ENCODE measurements at regions not wholly inside any gene's neighbourhood (a gene's known extent, or its start where the extent isn't known, plus 50 kb on each side); places are given as distances from the start of the nearest gene placed in this dataset.
"Not testable (repeated sequence)": the region's sequence is repeated elsewhere in the genome, so short reads cannot be mapped to it uniquely, and the experiment has no call there.

DNA sequence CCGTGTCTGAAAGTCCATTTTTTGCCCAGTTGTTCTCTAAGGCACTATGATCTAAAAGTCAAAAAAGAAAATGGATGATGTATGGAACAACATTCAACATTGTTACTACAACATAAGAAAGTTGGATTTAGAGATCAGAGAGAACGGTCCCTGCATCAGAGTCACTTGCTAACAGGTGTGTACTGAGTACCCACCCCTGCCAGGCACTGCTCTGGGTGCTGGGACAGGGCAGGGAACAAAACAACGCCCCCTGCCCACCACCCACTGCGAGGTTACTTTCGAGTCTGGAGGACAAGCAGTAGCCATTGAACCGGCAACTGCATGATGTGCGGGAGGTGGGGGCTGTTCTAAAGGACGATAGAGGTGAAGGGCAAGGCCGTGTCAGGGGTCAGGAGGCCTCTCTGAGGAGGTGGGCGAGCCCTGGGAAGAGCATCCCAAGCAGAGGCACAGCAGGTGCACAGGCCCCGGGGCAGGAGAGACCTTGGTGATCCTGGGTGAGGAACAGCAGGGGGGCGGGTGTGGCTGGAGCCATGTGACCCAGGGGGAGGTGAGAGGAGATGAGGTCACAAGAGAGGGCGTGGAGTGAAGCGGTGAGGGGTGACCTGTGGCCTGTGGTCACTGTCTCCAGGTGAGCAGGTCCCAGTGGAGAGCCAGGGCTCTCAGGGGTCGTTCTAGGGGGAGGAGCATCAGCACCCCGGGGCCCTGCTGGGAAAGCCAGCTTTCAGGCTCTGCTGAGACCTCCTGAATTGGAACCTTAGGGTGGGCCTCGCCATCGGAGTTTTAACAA is 197.5 kb upstream of the SULF2 start:
- Histone ChIP-seq H4K20me1 (ENCODE audit: insufficient read depth, low read length) (no peaks in the 10 kb centered on the region), H3K79me2 (ENCODE audit: insufficient read depth, low read length) (no peaks in the 10 kb centered on the region), H3K9me3 (ENCODE audit: insufficient read depth, low read length, severe bottlenecking) (no peaks in the 10 kb centered on the region), H3K9ac (ENCODE audit: low read depth, low read length) (no peak overlapping the region; the same call in 1 of the 2 replicates), H3K4me2 (ENCODE audit: insufficient read depth, low read length) (no peak overlapping the region), H2AFZ (ENCODE audit: low read depth, low read length) (no peak overlapping the region), H3K4me3 (ENCODE audit: low read depth in 1 of 2, low read length in 2 of 2) (no peak overlapping the region), H3K27ac (ENCODE audit: low read length) (peak overlapping the region; percentile 60), H3K36me3 (ENCODE audit: insufficient read depth, low read length) (no peaks in the 10 kb centered on the region), H3K27me3 (ENCODE audit: insufficient read depth, low read length, poor library complexity) (no peaks in the 10 kb centered on the region), H3K4me1 (ENCODE audit: insufficient read depth, low read length) (peaks cover 73% of the 10 kb centered on the region)
- no peak for TF ChIP-seq EZH2 (IDR thresholded peaks at IDR 0.05; ENCODE audit: borderline replicate concordance, low read depth, low read length, severe bottlenecking)
- TF ChIP-seq, protein P1, sequence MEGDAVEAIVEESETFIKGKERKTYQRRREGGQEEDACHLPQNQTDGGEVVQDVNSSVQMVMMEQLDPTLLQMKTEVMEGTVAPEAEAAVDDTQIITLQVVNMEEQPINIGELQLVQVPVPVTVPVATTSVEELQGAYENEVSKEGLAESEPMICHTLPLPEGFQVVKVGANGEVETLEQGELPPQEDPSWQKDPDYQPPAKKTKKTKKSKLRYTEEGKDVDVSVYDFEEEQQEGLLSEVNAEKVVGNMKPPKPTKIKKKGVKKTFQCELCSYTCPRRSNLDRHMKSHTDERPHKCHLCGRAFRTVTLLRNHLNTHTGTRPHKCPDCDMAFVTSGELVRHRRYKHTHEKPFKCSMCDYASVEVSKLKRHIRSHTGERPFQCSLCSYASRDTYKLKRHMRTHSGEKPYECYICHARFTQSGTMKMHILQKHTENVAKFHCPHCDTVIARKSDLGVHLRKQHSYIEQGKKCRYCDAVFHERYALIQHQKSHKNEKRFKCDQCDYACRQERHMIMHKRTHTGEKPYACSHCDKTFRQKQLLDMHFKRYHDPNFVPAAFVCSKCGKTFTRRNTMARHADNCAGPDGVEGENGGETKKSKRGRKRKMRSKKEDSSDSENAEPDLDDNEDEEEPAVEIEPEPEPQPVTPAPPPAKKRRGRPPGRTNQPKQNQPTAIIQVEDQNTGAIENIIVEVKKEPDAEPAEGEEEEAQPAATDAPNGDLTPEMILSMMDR (IDR thresholded peaks at IDR 0.05; ENCODE audit: borderline replicate concordance, extremely low read depth, low read length, poor library complexity, severe bottlenecking): no peak
- ATAC-seq (ENCODE audit: insufficient read depth, low read depth) (no peak), DNase-seq (no peak)

DNA sequence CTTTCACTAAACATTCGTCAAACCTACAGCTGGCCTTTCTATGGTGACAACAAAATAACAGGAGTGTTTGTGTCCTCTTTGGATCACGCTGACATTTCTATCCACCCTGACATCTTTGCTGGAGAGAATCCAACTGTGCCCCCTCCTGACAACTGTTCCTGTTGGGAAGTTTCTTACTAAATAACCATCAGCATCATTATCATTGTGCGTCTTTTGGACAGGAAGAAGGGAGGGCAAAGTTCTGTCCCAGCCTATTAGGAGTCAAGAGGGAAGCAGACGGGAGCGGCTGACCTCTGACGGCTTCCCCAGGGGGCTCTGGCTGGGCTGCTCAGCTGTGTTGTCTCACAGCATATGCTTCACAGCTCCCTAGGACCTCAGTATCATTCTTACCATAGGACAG is 195.9 kb upstream of the SULF2 start:
- Histone ChIP-seq H3K4me2 (ENCODE audit: insufficient read depth, low read length) (no peak overlapping the region), H3K27me3 (ENCODE audit: insufficient read depth, low read length, poor library complexity) (no peaks in the 10 kb centered on the region), H3K36me3 (ENCODE audit: insufficient read depth, low read length) (no peaks in the 10 kb centered on the region), H4K20me1 (ENCODE audit: insufficient read depth, low read length) (no peaks in the 10 kb centered on the region), H3K9me3 (ENCODE audit: insufficient read depth, low read length, severe bottlenecking) (no peaks in the 10 kb centered on the region), H3K4me1 (ENCODE audit: insufficient read depth, low read length) (peaks cover 89% of the 10 kb centered on the region), H3K9ac (ENCODE audit: low read depth, low read length) (no peak overlapping the region), H3K79me2 (ENCODE audit: insufficient read depth, low read length) (no peaks in the 10 kb centered on the region), H3K4me3 (ENCODE audit: low read depth in 1 of 2, low read length in 2 of 2) (no peak overlapping the region), H3K27ac (ENCODE audit: low read length) (peak overlapping the region; percentile 95), H2AFZ (ENCODE audit: low read depth, low read length) (no peak overlapping the region)
- DNase-seq (no peak), ATAC-seq (ENCODE audit: insufficient read depth, low read depth) (no peak)
- no peak for TF ChIP-seq EZH2 (IDR thresholded peaks at IDR 0.05; ENCODE audit: borderline replicate concordance, low read depth, low read length, severe bottlenecking)
- TF ChIP-seq, protein P1 (IDR thresholded peaks at IDR 0.05; ENCODE audit: borderline replicate concordance, extremely low read depth, low read length, poor library complexity, severe bottlenecking): peak; percentile 21

DNA sequence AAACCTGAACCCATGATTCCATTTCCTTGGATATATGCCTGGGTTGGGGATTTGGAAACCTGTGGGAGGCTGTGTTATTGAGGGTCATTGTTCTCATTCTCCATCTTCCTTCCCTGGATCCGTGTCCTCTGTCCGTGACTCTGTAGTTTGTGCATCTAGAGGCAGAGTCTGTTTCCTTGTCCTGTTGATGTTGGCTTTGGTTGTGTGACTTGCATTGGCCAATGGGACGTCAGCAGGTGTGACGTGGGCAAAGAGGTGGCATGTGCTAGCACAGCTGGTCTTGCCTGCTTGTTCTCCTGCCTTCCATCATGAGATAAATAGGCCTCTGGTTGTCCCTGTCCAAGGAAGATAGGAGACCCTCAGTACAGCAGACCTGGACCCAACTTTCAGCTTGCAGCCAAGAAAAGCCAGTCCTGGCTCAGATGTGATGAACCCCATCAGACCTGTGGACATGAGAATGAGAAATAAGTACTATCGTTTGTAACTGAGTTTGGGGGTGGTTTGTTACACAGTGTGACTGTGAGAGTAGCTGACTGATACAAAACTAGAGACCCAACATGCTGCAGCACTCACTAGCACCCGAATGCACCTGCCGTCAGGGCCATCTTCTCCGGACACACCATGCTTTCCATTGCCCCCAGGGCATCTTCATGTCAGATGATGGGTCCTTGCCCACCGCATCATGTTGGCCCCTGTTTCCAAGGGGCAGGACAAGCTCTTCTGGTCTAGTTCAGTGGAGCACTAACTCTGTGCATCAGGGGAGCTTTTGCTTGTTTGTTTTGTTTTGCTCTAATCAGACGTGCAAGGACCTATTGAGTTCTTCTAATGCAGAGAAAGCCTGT is 195.3 kb upstream of the SULF2 start:
- ATAC-seq (ENCODE audit: insufficient read depth, low read depth) (no peak), DNase-seq (no peak)
- no peak overlapping the region for H3K4me3 ChIP-seq (ENCODE audit: low read depth in 1 of 2, low read length in 2 of 2)
- H3K9ac ChIP-seq (ENCODE audit: low read depth, low read length): peak overlapping the region; percentile 71; the same call in 1 of the 2 replicates
- peaks cover 95% of the 10 kb centered on the region for H3K4me1 ChIP-seq (ENCODE audit: insufficient read depth, low read length)
- TF ChIP-seq, protein P1 (IDR thresholded peaks at IDR 0.05; ENCODE audit: borderline replicate concordance, extremely low read depth, low read length, poor library complexity, severe bottlenecking): no peak
- TF ChIP-seq EZH2 (IDR thresholded peaks at IDR 0.05; ENCODE audit: borderline replicate concordance, low read depth, low read length, severe bottlenecking): no peak
- H2AFZ ChIP-seq (ENCODE audit: low read depth, low read length): no peak overlapping the region
- H3K4me2 ChIP-seq (ENCODE audit: insufficient read depth, low read length): no peak overlapping the region
- no peaks in the 10 kb centered on the region for H3K79me2 ChIP-seq (ENCODE audit: insufficient read depth, low read length)
- no peaks in the 10 kb centered on the region for H3K27me3 ChIP-seq (ENCODE audit: insufficient read depth, low read length, poor library complexity)
- H4K20me1 ChIP-seq (ENCODE audit: insufficient read depth, low read length): no peaks in the 10 kb centered on the region
- H3K27ac ChIP-seq (ENCODE audit: low read length): peak overlapping the region; percentile 95
- H3K36me3 ChIP-seq (ENCODE audit: insufficient read depth, low read length): no peaks in the 10 kb centered on the region
- no peaks in the 10 kb centered on the region for H3K9me3 ChIP-seq (ENCODE audit: insufficient read depth, low read length, severe bottlenecking)

DNA sequence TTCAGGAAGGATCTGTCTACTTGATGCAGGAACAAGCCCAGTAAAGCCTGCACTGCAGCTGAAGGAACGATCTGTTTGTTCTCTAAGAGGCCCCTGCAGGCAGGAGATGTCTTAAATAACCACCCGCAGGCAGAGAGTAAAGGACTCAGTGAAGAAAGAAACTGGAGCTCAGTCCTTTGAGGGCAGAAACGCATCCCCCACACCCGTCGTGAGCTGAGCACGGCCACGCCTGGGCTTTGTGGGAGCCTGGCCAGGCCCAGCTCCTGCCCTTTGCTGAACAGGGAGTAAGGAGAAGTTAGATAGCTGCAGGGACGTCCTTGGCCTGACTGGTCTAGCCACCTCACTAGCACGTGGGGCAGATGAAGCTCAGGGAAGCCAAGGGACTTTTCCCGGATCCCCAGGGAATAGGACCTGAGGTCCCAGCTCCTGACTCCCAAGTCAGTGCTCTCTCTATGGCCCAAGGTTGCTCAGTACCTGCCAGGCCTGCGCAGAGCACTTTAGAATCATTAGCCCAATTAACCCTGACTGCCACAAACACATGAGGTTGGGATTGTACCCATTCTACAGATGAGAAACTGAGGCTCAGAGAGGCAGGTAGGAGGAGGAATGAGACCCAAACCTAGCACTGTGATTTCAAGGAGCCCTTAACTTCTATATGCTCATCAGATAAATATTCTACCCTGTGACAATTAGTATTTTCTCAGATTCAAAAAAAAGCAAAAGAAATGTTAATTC is 194.2 kb upstream of the SULF2 start:
- not testable (repeated sequence) for H3K79me2 ChIP-seq (ENCODE audit: insufficient read depth, low read length); H3K9me3 ChIP-seq (ENCODE audit: insufficient read depth, low read length, severe bottlenecking); H4K20me1 ChIP-seq (ENCODE audit: insufficient read depth, low read length); H3K27me3 ChIP-seq (ENCODE audit: insufficient read depth, low read length, poor library complexity); H3K36me3 ChIP-seq (ENCODE audit: insufficient read depth, low read length)
- H3K4me2 ChIP-seq (ENCODE audit: insufficient read depth, low read length): peak overlapping the region; percentile 52
- H3K4me1 ChIP-seq (ENCODE audit: insufficient read depth, low read length): peaks cover 95% of the 10 kb centered on the region
- peak; percentile 72 for DNase-seq
- H2AFZ ChIP-seq (ENCODE audit: low read depth, low read length): peak overlapping the region; percentile 28; the same call in 1 of the 2 replicates
- H3K4me3 ChIP-seq (ENCODE audit: low read depth in 1 of 2, low read length in 2 of 2): peak overlapping the region in 1 of 2 experiments; percentile 41; a peak in 1 of 4 replicates
- peak overlapping the region; percentile 95 for H3K27ac ChIP-seq (ENCODE audit: low read length)
- H3K9ac ChIP-seq (ENCODE audit: low read depth, low read length): peak overlapping the region; percentile 71
- ATAC-seq (ENCODE audit: insufficient read depth, low read depth): peak; percentile 56

DNA sequence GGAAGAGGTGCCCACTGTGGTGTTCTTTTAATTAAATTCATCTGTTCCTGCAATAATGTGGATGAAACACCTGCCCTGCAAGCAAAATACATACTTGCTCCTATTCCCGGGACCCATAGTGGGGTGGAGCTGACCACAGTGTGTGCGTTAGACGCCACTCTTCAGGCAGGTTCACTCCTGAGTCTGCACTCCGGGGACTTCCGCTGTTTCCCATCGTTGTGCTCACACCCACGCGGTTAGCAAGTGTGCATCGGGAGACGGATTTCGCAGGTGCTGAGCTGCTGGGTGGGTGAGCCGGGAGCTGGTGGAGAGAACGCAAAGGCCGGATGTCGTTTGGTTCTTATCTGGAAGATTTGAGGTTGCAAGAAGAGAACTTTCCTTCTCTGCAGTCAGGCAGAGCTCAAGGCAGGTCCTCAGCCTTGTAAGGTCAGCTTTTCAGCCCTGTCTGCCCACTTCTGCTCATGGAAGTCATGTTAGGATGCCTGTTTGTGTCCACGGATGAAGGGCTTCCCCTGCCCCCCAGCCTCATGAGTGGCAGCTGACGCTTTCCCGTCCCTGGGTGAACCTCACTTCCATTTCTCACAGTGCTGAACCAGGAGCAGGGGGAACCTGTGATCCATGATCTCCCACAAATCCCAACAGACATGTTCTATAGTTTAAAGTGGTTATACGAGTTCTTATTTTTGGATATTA is 193.3 kb upstream of the SULF2 start:
- Histone ChIP-seq H3K4me3 (ENCODE audit: low read depth in 1 of 2, low read length in 2 of 2) (peak overlapping the region in 1 of 2 experiments; percentile 48; a peak in 2 of 4 replicates), H3K4me2 (ENCODE audit: insufficient read depth, low read length) (peak overlapping the region; percentile 59), H3K27ac (ENCODE audit: low read length) (peak overlapping the region; percentile 100), H3K4me1 (ENCODE audit: insufficient read depth, low read length) (peaks cover 92% of the 10 kb centered on the region), H3K9ac (ENCODE audit: low read depth, low read length) (peak overlapping the region; percentile 75)
- H3K36me3 ChIP-seq (ENCODE audit: insufficient read depth, low read length); H2AFZ ChIP-seq (ENCODE audit: low read depth, low read length); H4K20me1 ChIP-seq (ENCODE audit: insufficient read depth, low read length); H3K27me3 ChIP-seq (ENCODE audit: insufficient read depth, low read length, poor library complexity); H3K79me2 ChIP-seq (ENCODE audit: insufficient read depth, low read length); H3K9me3 ChIP-seq (ENCODE audit: insufficient read depth, low read length, severe bottlenecking): not testable (repeated sequence)
- DNase-seq: peak; percentile 63
- ATAC-seq (ENCODE audit: insufficient read depth, low read depth): peak; percentile 81
